K562 (cell line): ENCODE measurements at regions not wholly inside any gene's neighbourhood (a gene's known extent, or its start where the extent isn't known, plus 50 kb on each side); places are given as distances from the start of the nearest gene placed in this dataset.

ENCODE experiments used
- ATAC-seq: fragments of 200-7000 bp; cut with Tn5 transposase; 3 replicates; pipeline ENCODE4 v1.9.1; 2020; ENCODE audit warnings: moderate library complexity
- BruUV-seq: library from RNA; stranded (reverse); fragments of 400-500 nt; replicated peaks from 2 replicates; lab custom pipeline; 2021; lab: Mats Ljungman, UMichigan
- CTCF ChIA-PET: fragments of 300-600 bp; formaldehyde crosslinking; extraction: SDS; loops from one replicate; lab custom pipeline; 2021; ENCODE audit warnings: low intra/inter-chr PET ratio; lab: Yijun Ruan, JAX
- POLR2A ChIA-PET: fragments of 300-600, 350-650 bp; sonication (Branson Sonifier 250); formaldehyde crosslinking; extraction: SDS; loops from one replicate; lab custom pipeline; 2021; ENCODE audit warnings: antibody characterized with exemption, inconsistent platforms; lab: Yijun Ruan, JAX
- DNase-seq, 4 experiments: peaks; one replicate each; pipeline versions ENCODE4 v3.0.0 to v3.0.0-alpha.2; 2011 to 2018; ENCODE audit warnings: low spot score in 3 of 4, mixed read lengths in 3 of 4; ENCODE audit errors: extremely low read depth in 1 of 4
- FAIRE-seq: peaks from 2 replicates; lab custom pipeline; 2011; peaks lifted over from hg19 to GRCh38; lab: Jason Lieb, UNC
- H2AFZ ChIP-seq: 2 replicates; pipeline ENCODE4 v1.6.0; 2011; ENCODE audit warnings: low read depth, low read length, control low read depth, inconsistent platforms
- H3K27ac ChIP-seq: fragments of 200-600 bp; 3 replicates; pipeline ENCODE4 v1.8.0; 2011; ENCODE audit warnings: low read depth, mild to moderate bottlenecking, control low read depth, inconsistent platforms, low read length, moderate library complexity, mixed read lengths; ENCODE audit errors: extremely low read depth
- H3K27me3 ChIP-seq, 2 experiments: fragments of 300-600 bp in 1 of 2; 2 replicates in 1 of 2; 3 replicates in 1 of 2; pipeline versions ENCODE4 v1.6.0 to v1.8.0; 2011; ENCODE audit warnings: inconsistent platforms in 2 of 2, low read length in 2 of 2, mild to moderate bottlenecking in 1 of 2, mixed read lengths in 1 of 2, moderate library complexity in 1 of 2; ENCODE audit not compliant: control insufficient read depth in 2 of 2, insufficient read depth in 2 of 2
- H3K36me3 ChIP-seq: fragments of 300-600 bp; 3 replicates; pipeline ENCODE4 v1.8.0; 2011; ENCODE audit warnings: mild to moderate bottlenecking, low read length, inconsistent platforms; ENCODE audit not compliant: control insufficient read depth, insufficient read depth
- H3K4me1 ChIP-seq, 2 experiments: fragments of 200-600 bp in 1 of 2; replicated peaks in 1 of 2; 2 replicates in 1 of 2; 3 replicates in 1 of 2; pipeline versions ENCODE4 v1.5.1 to v1.8.0; 2011; ENCODE audit warnings: inconsistent platforms in 2 of 2, low read length in 2 of 2, mild to moderate bottlenecking in 1 of 2, mixed read lengths in 1 of 2, moderate library complexity in 1 of 2; ENCODE audit not compliant: control insufficient read depth in 2 of 2, insufficient read depth in 2 of 2
- H3K4me2 ChIP-seq: 2 replicates; pipeline ENCODE4 v1.6.1; 2011; ENCODE audit warnings: low read length, control low read depth, inconsistent platforms, mixed read lengths; ENCODE audit not compliant: insufficient read depth
- H3K4me3 ChIP-seq: fragments of 200-600 bp; sonication (generic), shearing (Covaris generic); 2 replicates; pipeline ENCODE4 v1.5.1; 2016; ENCODE audit warnings: control low read depth, inconsistent platforms
- H3K79me2 ChIP-seq: fragments of 200-600 bp; 3 replicates; pipeline ENCODE4 v1.8.0; 2011; ENCODE audit warnings: low read length, inconsistent platforms; ENCODE audit not compliant: control insufficient read depth, insufficient read depth
- H3K9ac ChIP-seq, 2 experiments: 2 replicates each; pipeline versions ENCODE4 v1.6.0 to v1.6.1; 2011; ENCODE audit warnings: low read depth in 2 of 2, low read length in 2 of 2, control low read depth in 1 of 2, inconsistent platforms in 1 of 2, mild to moderate bottlenecking in 1 of 2, mixed read lengths in 1 of 2; ENCODE audit not compliant: insufficient read depth in 1 of 2
- H3K9me1 ChIP-seq: one replicate; pipeline ENCODE4 v1.6.0; 2011; ENCODE audit warnings: inconsistent platforms, mild to moderate bottlenecking, low read length, moderate library complexity; ENCODE audit not compliant: control insufficient read depth, insufficient read depth
- H3K9me3 ChIP-seq: replicated peaks from 2 replicates; pipeline ENCODE4 v1.5.1; 2011; ENCODE audit warnings: low read depth, low read length, inconsistent platforms; ENCODE audit not compliant: control insufficient read depth, insufficient read depth
- H4K20me1 ChIP-seq: replicated peaks from 2 replicates; pipeline ENCODE4 v1.6.1; 2011; ENCODE audit warnings: low read length, inconsistent platforms, mixed read lengths; ENCODE audit not compliant: control insufficient read depth, insufficient read depth
- CBX5 ChIP-seq: IDR thresholded peaks from 2 replicates; pipeline ENCODE4 v1.6.1; 2014; ENCODE audit warnings: low read depth, borderline replicate concordance
- KLF6 ChIP-seq: fragments of 250-450 bp; sonication (Bioruptor Pico); IDR thresholded peaks from 2 replicates; pipeline ENCODE4 v1.4.0; 2020; ENCODE audit warnings: mild to moderate bottlenecking, moderate library complexity, borderline replicate concordance
- MYBL2 ChIP-seq, 2 experiments: fragments of 450-650 bp in 1 of 2; sonication (generic) in 1 of 2; formaldehyde crosslinking in 1 of 2; IDR thresholded peaks; 2 replicates each; pipeline versions ENCODE4 v1.6.1 to v1.8.1; 2017 to 2022; ENCODE audit warnings: borderline replicate concordance in 1 of 2, inconsistent platforms in 1 of 2, low read depth in 1 of 2, mild to moderate bottlenecking in 1 of 2, missing genetic modification reagents in 1 of 2, moderate library complexity in 1 of 2
- ZNF121 ChIP-seq: sonication (generic); formaldehyde crosslinking; conservative IDR thresholded peaks from 2 replicates; pipeline ENCODE4 v1.8.0; 2022; ENCODE audit warnings: missing genetic modification reagents
- ZNF212 ChIP-seq: fragments of 450-650 bp; formaldehyde crosslinking; IDR thresholded peaks from 2 replicates; pipeline ENCODE4 v1.4.0; 2020; ENCODE audit warnings: mild to moderate bottlenecking
- ZNF280A ChIP-seq: fragments of 450-650 bp; IDR thresholded peaks from 2 replicates; pipeline ENCODE4 v1.6.1; 2018; ENCODE audit warnings: mild to moderate bottlenecking, low read depth; ENCODE audit not compliant: partially characterized antibody
- ZNF551 ChIP-seq: fragments of 250-450 bp; sonication (Bioruptor Pico); IDR thresholded peaks from 2 replicates; pipeline ENCODE4 v1.5.0; 2021; ENCODE audit warnings: mild to moderate bottlenecking, moderate library complexity
- WGBS: fragments of 100-300 bp; shearing (Covaris generic); methylation state at CpG from one replicate; pipeline ENCODE4 v1.1.6; 2016; ENCODE audit warnings: low coverage, mixed read lengths; ENCODE audit not compliant: insufficient coverage; ENCODE audit errors: missing lambda C conversion rate; 5-methylcytosine and 5-hydroxymethylcytosine counted together
- in situ Hi-C: fragments of 300-500 bp; cut with MboI; formaldehyde crosslinking; loops from 4 replicates; pipeline ENCODE4 v1.15.0; 2018; ENCODE audit warnings: inconsistent platforms, mixed read lengths
- intact Hi-C: fragments of 100-400 bp; cut with micrococcal nuclease; formaldehyde crosslinking; loops from 2 replicates; pipeline ENCODE4 v1.14.2; 2022
- TF ChIP-seq, protein P1 (sequence below): fragments of 250-450 bp; sonication (Bioruptor Pico); IDR thresholded peaks from 2 replicates; pipeline ENCODE4 v1.9.0; 2021; ENCODE audit warnings: mild to moderate bottlenecking, inconsistent platforms

- intact Hi-C loops (no loop called here), in situ Hi-C loops (no loop called here)
- Histone ChIP-seq H3K9me1 (no peaks in the 10 kb centered on the region), H3K36me3 (no peaks in the 10 kb centered on the region), H3K27ac (no peak overlapping the region), H3K4me2 (no peak overlapping the region), H3K4me3 (no peak overlapping the region), H4K20me1 (no peaks in the 10 kb centered on the region), H2AFZ (no peak overlapping the region), H3K9me3 (no peaks in the 10 kb centered on the region), H3K9ac (no peak overlapping the region), H3K79me2 (no peaks in the 10 kb centered on the region), H3K27me3 (no peaks in the 10 kb centered on the region; a peak in 1 of 5 replicates), H3K4me1 (peaks cover 0 to 3% of the 10 kb centered on the region in 2 experiments; a peak in 2 of 5 replicates)
- ATAC-seq (no peak), DNase-seq (no peak), FAIRE-seq (no peak)
- BruUV-seq = no TSS peak
- ChIA-PET POLR2A (interaction anchor here (0.9 kb wide), 1 partner anchor 41 kb away, joined by 4 read pairs; no protein-coding TSS in a partner anchor), CTCF (no interaction called here)
- 4% methylated on average over 2 of the region's 3 CpGs for WGBS
- TF ChIP-seq ZNF551 (CRISPR knock-in tag) (no peak), ZNF121 (CRISPR knock-in tag) (no peak), ZNF212 (CRISPR knock-in tag) (no peak), KLF6 (CRISPR knock-in tag) (no peak), CBX5 (no peak), MYBL2 (IDR thresholded peaks at IDR 0.05; ENCODE audit: low read depth) (no peak), MYBL2 (CRISPR knock-in tag; IDR thresholded peaks at IDR 0.05; ENCODE audit: borderline replicate concordance) (no peak), ZNF280A (no peak)
- TF ChIP-seq, protein P1, sequence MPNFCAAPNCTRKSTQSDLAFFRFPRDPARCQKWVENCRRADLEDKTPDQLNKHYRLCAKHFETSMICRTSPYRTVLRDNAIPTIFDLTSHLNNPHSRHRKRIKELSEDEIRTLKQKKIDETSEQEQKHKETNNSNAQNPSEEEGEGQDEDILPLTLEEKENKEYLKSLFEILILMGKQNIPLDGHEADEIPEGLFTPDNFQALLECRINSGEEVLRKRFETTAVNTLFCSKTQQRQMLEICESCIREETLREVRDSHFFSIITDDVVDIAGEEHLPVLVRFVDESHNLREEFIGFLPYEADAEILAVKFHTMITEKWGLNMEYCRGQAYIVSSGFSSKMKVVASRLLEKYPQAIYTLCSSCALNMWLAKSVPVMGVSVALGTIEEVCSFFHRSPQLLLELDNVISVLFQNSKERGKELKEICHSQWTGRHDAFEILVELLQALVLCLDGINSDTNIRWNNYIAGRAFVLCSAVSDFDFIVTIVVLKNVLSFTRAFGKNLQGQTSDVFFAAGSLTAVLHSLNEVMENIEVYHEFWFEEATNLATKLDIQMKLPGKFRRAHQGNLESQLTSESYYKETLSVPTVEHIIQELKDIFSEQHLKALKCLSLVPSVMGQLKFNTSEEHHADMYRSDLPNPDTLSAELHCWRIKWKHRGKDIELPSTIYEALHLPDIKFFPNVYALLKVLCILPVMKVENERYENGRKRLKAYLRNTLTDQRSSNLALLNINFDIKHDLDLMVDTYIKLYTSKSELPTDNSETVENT (CRISPR knock-in tag) = no peak
Observed at GRCh38 chr9:94198414-94198813, 60.7 kb upstream of the ZNF169 start.
